Prostate gland (tissue), 2 donors: ENCODE measurements at regions not wholly inside any gene's neighbourhood (a gene's known extent, or its start where the extent isn't known, plus 50 kb on each side); places are given as distances from the start of the nearest gene placed in this dataset.
A peak's percentile ranks its signal among the peaks of the same experiment; 100 is the strongest.

Source experiments
- DNase-seq: peaks from one replicate; pipeline ENCODE4 v3.0.0-alpha.2; 2019; ENCODE audit warnings: low spot score
- H3K27ac ChIP-seq, 2 donors: fragments of 200-600 bp; sonication (generic); 2 replicates each; pipeline ENCODE4 v1.5.1; 2017 to 2019
- H3K27me3 ChIP-seq: fragments of 200-600 bp; sonication (generic); replicated peaks from 2 replicates; pipeline ENCODE4 v1.5.1; 2019; ENCODE audit not compliant: insufficient read depth
- H3K36me3 ChIP-seq, 2 donors: fragments of 200-600 bp; sonication (generic); 1 replicate in 1 of 2; 2 replicates in 1 of 2; pipeline versions ENCODE4 v1.5.1 to v1.8.1; 2017 to 2019
- H3K4me1 ChIP-seq: fragments of 200-600 bp; sonication (generic); replicated peaks from 2 replicates; pipeline ENCODE4 v1.5.1; 2019
- H3K4me3 ChIP-seq, 2 donors: fragments of 200-600 bp; sonication (generic); 2 replicates each; pipeline ENCODE4 v1.5.1; 2017 to 2019
- H3K9me3 ChIP-seq: fragments of 200-600 bp; sonication (generic); 2 replicates; pipeline ENCODE4 v1.5.1; 2017
- POLR2A ChIP-seq: fragments of 450-650 bp; IDR thresholded peaks from one replicate; pipeline ENCODE4 v1.6.1; 2016; ENCODE audit warnings: antibody characterized with exemption, mild to moderate bottlenecking
- POLR2AphosphoS5 ChIP-seq: sonication (generic); formaldehyde crosslinking; IDR thresholded peaks from one replicate; pipeline ENCODE4 v1.6.1; 2017; ENCODE audit warnings: antibody characterized with exemption
- WGBS: methylation state at CpG from one replicate; pipeline ENCODE4 v1.1.5; 2018; 5-methylcytosine and 5-hydroxymethylcytosine counted together
- intact Hi-C: fragments of 100-400 bp; cut with DNase I; formaldehyde crosslinking; loops from one replicate; pipeline ENCODE4 v1.14.2; 2022
- TF ChIP-seq, protein P1 (sequence below), 4 experiments: fragments of 200-600 bp in 2 of 4; fragments of 450-650 bp in 2 of 4; sonication (generic) in 2 of 4; IDR thresholded peaks; 1 replicate in 3 of 4; 2 replicates in 1 of 4; pipeline ENCODE4 v1.5.1; 2016 to 2019; ENCODE audit warnings: antibody characterized with exemption in 4 of 4, mild to moderate bottlenecking in 2 of 4, moderate library complexity in 2 of 4

DNA sequence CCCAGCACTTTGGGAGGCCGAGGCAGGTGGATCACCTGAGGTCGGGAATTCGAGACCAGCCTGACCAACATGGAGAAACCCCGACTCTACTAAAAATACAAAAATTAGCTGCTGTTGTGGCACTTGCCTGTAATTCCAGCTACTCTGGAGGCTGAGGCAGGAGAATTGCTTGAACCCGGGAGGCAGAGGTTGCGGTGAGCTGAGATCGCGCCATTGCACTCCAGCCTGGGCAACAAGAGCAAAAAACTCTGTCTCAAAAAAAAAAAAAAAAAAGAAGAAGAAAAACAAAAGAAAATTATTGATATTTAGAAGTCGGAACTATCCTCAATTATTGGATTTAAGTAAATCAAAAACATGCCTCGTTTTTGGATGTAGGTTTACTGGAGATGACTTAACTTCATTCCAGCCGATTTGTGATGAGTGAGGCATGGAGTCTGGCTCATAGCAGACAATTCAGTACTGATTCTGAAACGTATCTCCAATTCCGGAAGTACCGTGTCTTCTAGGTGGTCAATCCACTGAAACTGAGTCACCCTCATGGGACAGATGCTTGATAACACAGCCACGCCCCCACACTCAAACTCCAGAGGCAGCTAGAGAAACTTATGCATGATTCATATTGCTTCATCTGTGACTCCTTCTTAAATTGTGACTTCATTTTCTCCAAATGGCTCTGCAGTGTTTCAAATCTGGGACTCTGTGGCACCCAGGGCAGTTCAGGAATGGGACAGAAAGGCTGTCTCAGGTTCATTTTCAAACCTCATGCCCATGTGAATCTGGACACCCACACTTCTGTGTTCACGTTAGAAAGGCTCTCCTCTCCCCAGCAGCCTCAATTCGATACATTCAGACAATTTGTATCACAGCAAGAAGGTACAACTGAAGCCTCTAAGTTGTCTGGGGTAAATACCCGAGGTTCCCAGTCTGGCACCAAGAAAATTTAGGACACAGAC, 110.4 kb upstream of the ARMC2 start:
- no peaks in the 10 kb centered on the region for H3K9me3 ChIP-seq
- no peaks in the 10 kb centered on the region for H3K4me1 ChIP-seq
- H3K27ac ChIP-seq = no peak overlapping the region
- WGBS = 92% methylated on average over 18 of the region's 18 CpGs
- H3K27me3 ChIP-seq = no peaks in the 10 kb centered on the region
- H3K36me3 ChIP-seq = no peaks in the 10 kb centered on the region
- no peak overlapping the region for H3K4me3 ChIP-seq
- intact Hi-C loops = no loop called here
- DNase-seq = no peak
- TF ChIP-seq POLR2AphosphoS5 = no peak
- TF ChIP-seq, protein P1, sequence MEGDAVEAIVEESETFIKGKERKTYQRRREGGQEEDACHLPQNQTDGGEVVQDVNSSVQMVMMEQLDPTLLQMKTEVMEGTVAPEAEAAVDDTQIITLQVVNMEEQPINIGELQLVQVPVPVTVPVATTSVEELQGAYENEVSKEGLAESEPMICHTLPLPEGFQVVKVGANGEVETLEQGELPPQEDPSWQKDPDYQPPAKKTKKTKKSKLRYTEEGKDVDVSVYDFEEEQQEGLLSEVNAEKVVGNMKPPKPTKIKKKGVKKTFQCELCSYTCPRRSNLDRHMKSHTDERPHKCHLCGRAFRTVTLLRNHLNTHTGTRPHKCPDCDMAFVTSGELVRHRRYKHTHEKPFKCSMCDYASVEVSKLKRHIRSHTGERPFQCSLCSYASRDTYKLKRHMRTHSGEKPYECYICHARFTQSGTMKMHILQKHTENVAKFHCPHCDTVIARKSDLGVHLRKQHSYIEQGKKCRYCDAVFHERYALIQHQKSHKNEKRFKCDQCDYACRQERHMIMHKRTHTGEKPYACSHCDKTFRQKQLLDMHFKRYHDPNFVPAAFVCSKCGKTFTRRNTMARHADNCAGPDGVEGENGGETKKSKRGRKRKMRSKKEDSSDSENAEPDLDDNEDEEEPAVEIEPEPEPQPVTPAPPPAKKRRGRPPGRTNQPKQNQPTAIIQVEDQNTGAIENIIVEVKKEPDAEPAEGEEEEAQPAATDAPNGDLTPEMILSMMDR (IDR thresholded peaks at IDR 0.05) = no peak
- no peak for TF ChIP-seq POLR2A

DNA sequence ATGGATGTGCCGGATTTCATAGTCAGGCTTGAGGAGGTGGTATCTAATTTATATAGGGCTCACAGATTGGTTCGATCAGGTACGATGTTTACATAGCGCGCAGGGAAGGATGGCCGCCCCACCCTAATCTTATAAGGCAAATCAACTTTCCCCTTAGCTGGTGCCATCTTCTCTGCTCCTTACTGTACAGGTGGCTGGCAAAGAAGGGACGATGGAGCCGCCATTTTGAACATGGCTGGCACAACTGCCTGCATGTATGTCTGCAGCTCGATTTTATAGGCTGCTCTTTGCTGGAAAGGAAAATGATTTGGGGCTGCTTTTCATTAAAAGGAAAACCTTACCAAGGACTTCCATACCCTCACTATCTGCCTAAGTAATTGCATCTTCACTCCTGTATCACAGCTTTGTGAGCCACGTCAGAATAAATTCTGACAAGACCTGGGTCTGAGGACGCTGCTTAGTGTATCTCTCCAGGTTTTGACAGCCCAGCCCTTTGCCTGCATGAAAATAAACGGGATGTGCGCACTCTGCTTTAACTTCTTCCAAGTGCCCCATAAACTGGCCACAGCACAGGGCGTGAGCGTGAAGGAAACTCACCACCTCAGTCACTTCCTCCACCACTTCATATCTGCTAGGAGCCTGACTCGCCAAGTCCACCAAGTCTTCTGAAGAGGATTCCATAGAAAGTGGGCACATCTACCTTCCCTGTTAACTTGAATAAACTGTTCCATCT, 109.4 kb upstream of the ARMC2 start:
- no peak overlapping the region for H3K4me3 ChIP-seq
- TF ChIP-seq POLR2AphosphoS5 (no peak), POLR2A (no peak)
- TF ChIP-seq, protein P1 (IDR thresholded peaks at IDR 0.05) = no peak
- intact Hi-C loops = no loop called here
- WGBS = 87% methylated on average over 16 of the region's 16 CpGs
- no peak for DNase-seq
- no peaks in the 10 kb centered on the region for H3K36me3 ChIP-seq
- no peaks in the 10 kb centered on the region for H3K27me3 ChIP-seq
- no peaks in the 10 kb centered on the region for H3K9me3 ChIP-seq
- H3K27ac ChIP-seq = no peak overlapping the region
- H3K4me1 ChIP-seq = no peaks in the 10 kb centered on the region

DNA sequence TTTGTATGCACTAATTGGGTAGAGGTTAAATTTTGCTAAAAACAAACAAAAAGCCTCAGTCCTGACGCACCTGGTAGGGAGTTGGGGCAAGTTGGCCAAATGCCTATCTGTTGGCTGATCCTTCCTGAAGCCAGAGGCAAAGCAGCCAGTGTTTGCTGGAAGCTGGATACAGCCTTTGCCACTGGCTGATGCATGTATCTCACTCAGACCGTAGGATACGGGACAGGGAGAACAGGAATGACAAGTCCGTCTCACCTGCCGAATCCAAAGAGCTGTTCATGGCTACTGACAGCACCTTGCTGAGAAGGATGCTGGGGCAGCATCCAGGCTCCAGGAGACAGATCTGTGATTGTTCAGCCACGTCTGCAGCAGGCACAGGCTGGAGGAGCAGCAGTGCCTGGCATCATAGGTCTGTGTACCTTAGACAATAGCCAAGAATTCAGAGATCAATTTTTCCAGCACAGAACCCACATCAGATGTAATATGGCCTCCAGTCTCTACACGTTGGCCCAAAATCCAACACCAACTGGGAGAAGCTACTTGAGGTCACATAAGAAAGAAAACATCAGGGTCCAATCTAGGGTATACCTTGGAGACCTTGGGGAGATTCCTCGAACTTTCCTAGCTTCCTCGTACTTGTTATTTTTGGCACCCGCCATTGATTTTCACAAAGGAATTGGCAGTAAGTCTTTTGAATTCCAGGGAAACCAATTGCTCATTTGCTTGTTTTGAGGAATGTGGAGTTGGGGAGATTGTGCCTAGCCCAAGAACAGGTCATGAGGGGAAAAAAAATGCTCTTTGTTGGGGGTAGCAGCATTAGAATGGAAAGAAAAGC, 108.5 kb upstream of the ARMC2 start:
- no peaks in the 10 kb centered on the region for H3K36me3 ChIP-seq
- H3K4me3 ChIP-seq = no peak overlapping the region
- no peaks in the 10 kb centered on the region for H3K9me3 ChIP-seq
- no peak overlapping the region for H3K27ac ChIP-seq
- 63% methylated on average over 10 of the region's 10 CpGs for WGBS
- TF ChIP-seq POLR2AphosphoS5 = peak; percentile 35
- TF ChIP-seq, protein P1 (IDR thresholded peaks at IDR 0.05) = no peak
- H3K4me1 ChIP-seq = no peaks in the 10 kb centered on the region
- intact Hi-C loops = no loop called here
- H3K27me3 ChIP-seq = no peaks in the 10 kb centered on the region
- DNase-seq = peak; percentile 51

DNA sequence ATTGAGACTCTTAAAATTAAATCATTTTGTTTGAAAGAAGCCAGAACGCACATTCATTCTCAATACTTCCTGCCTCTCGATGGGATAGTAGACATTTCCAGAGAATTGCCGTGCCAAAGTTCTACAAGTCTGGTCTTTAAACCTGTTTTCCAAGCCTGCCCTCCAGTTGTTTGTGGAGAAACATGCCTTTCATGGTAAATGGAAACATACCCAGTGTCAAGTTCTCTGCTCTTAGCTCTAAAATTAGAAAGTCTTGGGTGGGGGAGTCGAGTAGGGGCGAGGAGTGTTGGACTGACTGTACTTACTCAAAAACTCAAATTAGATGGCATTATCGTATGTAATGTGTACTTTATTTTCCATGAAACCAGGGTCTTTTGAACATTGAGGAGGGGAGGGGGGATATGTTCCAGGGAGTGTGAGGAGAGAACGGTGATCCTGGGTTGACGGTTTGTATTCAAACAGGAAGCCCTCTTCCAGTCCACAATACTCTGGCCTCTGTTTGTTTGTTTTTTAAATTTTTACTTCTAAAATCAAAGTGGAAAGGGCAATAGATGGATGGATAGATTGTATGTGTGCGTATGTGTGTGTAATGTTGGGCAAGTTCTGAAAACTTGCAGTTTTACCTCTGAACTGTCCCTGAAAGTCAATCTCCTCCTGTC, 106.8 kb upstream of the ARMC2 start:
- 52% methylated on average over 9 of the region's 9 CpGs for WGBS
- Histone ChIP-seq H3K4me3 (no peak overlapping the region), H3K36me3 (no peaks in the 10 kb centered on the region), H3K9me3 (no peaks in the 10 kb centered on the region), H3K27me3 (no peaks in the 10 kb centered on the region), H3K27ac (no peak overlapping the region), H3K4me1 (no peaks in the 10 kb centered on the region)
- intact Hi-C loops = no loop called here
- TF ChIP-seq POLR2AphosphoS5 = no peak
- TF ChIP-seq, protein P1 (IDR thresholded peaks at IDR 0.05) = no peak
- TF ChIP-seq POLR2A = no peak
- DNase-seq = no peak
